ENCODE measurements at regions not wholly inside any gene's neighbourhood (a gene's known extent, or its start where the extent isn't known, plus 50 kb on each side); places are given as distances from the start of the nearest gene placed in this dataset.

DNA sequence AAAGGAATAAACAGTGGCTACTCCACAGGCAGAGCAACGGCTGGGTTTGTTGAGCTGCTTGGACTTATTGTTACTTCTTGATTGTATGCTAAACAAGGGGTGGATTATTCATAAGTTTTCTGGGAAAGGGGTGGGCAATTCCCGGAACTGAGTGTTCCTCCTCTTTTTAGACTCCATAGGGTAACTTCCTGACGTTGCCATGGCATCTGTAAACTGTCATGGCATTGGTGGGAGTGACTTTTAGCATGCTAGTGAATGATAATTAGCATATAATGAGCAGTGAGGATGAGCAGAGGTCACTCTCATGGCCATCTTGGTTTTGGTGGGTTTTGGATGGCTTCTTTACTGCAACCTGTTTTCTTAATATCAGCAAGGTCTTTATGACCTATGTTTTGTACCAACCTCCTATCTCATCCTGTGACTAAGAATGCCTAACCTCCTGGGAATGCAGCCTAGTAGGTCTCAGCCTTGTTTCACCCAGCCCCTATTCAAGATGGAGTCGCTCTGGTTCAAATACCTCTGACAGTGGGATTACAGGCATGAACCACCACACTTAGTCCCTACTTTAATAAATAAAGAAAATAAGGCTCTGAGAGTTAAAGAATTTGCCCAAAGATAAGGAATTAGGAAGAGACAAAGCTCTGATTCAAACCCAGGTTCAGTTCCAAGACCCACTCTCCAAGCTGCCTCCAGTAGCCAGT is 65.6 kb upstream of the CLMP start:
- TF ChIP-seq, protein P1, sequence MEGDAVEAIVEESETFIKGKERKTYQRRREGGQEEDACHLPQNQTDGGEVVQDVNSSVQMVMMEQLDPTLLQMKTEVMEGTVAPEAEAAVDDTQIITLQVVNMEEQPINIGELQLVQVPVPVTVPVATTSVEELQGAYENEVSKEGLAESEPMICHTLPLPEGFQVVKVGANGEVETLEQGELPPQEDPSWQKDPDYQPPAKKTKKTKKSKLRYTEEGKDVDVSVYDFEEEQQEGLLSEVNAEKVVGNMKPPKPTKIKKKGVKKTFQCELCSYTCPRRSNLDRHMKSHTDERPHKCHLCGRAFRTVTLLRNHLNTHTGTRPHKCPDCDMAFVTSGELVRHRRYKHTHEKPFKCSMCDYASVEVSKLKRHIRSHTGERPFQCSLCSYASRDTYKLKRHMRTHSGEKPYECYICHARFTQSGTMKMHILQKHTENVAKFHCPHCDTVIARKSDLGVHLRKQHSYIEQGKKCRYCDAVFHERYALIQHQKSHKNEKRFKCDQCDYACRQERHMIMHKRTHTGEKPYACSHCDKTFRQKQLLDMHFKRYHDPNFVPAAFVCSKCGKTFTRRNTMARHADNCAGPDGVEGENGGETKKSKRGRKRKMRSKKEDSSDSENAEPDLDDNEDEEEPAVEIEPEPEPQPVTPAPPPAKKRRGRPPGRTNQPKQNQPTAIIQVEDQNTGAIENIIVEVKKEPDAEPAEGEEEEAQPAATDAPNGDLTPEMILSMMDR (IDR thresholded peaks at IDR 0.05), result no peak

DNA sequence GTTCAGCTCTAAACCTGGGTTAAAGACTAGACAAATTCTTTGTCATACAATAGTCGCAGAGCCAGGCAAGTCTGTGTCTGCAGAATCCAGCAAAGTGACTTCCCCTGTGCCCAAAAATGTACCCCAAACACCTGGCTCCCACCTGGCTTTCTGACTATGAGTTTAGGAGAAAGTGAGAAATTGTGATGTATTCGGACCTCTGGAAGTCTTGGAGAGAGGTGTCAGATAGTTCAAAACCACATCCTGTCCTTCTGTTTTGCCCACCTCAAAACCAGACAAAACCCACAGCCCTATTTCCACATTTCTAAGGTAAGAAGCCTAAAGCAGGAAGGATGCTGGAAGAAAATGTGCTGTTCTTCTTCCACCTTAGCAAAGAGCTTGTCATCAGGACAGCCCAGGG is 63.8 kb upstream of the CLMP start:
- TF ChIP-seq, protein P1 (IDR thresholded peaks at IDR 0.05), result no peak

DNA sequence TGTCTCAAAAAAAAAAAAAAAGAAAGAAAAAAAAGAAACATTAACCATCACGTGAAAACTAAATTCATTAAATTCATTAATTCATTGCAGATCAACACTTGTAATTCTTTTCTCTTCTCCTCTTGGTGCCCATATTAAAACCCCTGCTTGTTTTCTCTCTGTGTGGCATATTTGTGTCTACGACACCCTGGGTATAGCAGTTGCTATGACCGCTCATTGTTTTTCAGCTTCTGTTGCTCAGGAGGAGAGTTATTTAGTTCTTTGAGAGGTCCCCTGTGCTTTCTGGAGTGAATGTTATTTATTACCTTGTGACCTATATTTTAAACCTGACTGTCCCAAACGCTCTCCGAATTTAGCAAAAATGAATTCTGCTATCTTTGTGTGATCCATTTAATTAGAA is 62.3 kb upstream of the CLMP start:
- TF ChIP-seq, protein P1 (IDR thresholded peaks at IDR 0.05), result no peak

DNA sequence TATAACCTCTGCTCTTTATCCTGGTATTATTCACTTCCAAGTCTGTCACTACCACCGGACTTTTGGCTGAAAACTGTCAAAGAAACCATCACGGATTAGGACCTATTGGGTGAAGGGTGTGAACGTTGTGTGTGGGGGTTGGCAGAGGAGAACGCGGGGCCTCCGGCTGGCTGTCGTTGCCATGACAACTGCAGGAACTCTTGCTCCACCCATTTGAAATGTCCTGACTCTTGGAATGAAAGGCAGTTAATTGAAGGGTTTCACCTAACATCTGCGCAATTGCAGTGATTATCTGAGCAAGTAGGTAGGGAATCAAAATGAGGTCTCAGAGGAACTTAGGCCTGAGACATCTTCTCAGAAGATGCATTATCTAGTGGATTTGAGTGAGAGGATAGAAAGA is 60.9 kb upstream of the CLMP start:
- TF ChIP-seq, protein P1 (IDR thresholded peaks at IDR 0.05), result no peak

DNA sequence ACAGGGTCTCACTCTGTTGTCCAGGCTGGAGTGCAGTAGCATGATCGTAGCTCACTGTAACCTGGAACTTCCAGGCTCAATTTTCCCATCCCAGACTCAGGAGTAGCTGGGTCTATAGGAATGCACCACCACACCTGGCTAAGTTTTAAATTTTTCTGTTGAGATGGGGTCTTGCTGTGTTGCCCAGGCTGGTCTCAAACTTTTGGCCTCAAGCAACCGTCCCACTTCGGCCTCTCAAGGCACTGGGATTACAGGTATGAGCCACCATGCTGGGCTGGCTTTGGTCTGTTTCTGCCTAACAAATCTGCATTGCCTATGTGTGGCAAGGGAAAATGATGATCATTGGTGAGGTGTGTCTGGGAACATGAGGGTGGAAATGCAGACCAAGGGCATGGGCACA is 59.3 kb upstream of the CLMP start:
- TF ChIP-seq, protein P1 (IDR thresholded peaks at IDR 0.05), result no peak

DNA sequence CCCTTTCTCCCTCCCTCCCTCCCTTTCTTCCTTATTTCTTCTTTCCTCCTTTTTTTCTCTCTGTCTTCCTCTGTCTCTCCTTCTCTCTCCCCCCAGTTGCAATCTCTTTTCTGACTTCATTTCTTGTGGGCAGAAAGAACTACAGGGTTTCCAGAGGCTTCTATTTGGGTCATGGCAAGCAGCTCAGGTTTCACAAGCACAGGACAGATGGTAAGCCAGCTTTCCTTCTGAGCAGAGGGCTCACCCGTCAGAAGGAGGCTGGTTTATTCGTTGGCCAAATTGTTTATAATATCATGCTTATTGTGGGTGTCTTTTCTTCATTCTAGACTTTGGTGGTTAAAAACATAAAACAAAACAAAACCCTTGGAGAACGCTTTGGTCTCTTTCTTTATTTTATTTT is 58.9 kb upstream of the CLMP start:
- TF ChIP-seq, protein P1 (IDR thresholded peaks at IDR 0.05), result no peak

DNA sequence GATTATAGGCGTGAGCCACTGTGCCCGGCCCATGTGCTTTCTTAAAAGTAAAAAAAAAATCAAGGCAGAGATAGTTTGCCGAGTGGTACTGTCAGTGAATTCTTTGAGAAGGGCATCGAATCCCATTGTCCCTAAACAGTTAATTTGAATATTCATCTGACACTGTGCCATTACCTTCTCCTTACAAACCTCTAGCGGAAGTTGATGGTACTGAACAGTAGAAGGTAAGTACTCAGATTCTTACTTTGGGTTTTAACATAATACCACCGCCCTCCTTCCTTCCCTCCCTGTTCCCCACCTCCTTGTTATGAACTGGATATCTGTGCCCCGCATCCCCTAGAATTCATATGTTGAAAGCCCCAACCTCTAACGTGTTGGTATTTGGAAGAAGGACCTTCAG is 58.2 kb upstream of the CLMP start:
- TF ChIP-seq, protein P1 (IDR thresholded peaks at IDR 0.05), result 0 out of 2 replicates have a peak, but pooled peaks have one; percentile 12
